ENCODE measurements at regions not wholly inside any gene's neighbourhood (a gene's known extent, or its start where the extent isn't known, plus 50 kb on each side); places are given as distances from the start of the nearest gene placed in this dataset.

DNA sequence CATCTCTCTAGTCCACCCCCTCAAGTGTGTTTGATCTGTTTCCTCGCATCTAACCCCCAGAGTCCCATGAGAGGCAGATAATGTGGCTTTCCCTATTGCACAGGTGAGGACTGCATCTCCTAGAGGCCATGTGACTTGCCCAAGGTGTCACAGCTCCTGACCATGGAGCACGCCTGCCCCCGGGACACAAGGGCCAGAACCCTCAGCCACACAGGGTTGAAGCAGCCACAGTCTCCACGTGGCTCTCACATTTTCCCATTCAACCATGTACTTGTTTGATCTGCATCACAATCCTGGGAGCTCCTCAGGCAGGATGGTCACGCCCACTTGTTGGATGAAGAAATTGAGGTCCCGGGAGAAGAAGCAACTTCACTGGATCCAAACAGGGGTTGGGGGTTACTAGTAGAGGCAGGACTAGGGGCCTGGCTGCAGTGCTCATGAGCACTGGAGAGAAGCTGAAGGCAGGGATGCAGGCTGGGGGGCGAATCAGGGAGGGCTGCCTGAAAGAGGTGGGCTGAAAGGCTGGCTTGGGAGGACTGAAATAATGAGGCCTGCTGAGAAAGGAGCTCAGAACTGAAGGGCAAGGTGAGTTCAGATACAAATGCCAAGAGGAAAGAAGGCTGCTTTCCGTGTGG is 207.9 kb downstream of the PTPRU start:
- no peaks in the 10 kb centered on the region for H3K79me2 ChIP-seq (ENCODE audit: insufficient read depth, low read length)
- H3K36me3 ChIP-seq (ENCODE audit: control insufficient read depth in 1 of 2, insufficient read depth in 2 of 2, low read length in 2 of 2): no peaks in the 10 kb centered on the region
- ATAC-seq (no peak), DNase-seq (ENCODE audit: low read depth, low spot score) (no peak)
- H3K9me3 ChIP-seq (ENCODE audit: control insufficient read depth in 1 of 2, insufficient read depth in 1 of 2, low read depth in 1 of 2, low read length in 2 of 2): no peaks in the 10 kb centered on the region
- intact Hi-C loops (cut with micrococcal nuclease): no loop called here
- ChIA-PET RAD21 (ENCODE audit: low non-redundant PET in 1 of 2, low total read pairs in 2 of 2, uncharacterized antibody in 2 of 2, unreplicated experiment in 2 of 2) (no interaction called here), POLR2A (no interaction called here), CTCF (no interaction called here)
- BruUV-seq (replicated peaks): no TSS peak
- H3K27me3 ChIP-seq (ENCODE audit: insufficient read depth, low read length): peaks cover 51% of the 10 kb centered on the region
- H3K4me2 ChIP-seq (ENCODE audit: low read length): no peak overlapping the region
- TF ChIP-seq ZNF274 (IDR thresholded peaks at IDR 0.05; ENCODE audit: low read depth, low read length) (no peak), JUND (IDR thresholded peaks at IDR 0.05) (no peak), ZFX (IDR thresholded peaks at IDR 0.05) (no peak), POLR2A (IDR thresholded peaks at IDR 0.05; ENCODE audit: borderline replicate concordance, extremely low read depth, insufficient read depth, insufficient read length) (no peak), SIN3A (IDR thresholded peaks at IDR 0.05; ENCODE audit: low read depth) (no peak), YY1 (IDR thresholded peaks at IDR 0.05; ENCODE audit: extremely low read depth, insufficient replicate concordance, low read depth, low read length) (no peak), CBX3 (IDR thresholded peaks at IDR 0.05; ENCODE audit: low read depth) (no peak), EZH2 (IDR thresholded peaks at IDR 0.05) (no peak), CEBPB (IDR thresholded peaks at IDR 0.05; ENCODE audit: low read depth) (no peak), EZH2phosphoT487 (IDR thresholded peaks at IDR 0.05; ENCODE audit: borderline replicate concordance) (no peak)
- TF ChIP-seq, protein P1, sequence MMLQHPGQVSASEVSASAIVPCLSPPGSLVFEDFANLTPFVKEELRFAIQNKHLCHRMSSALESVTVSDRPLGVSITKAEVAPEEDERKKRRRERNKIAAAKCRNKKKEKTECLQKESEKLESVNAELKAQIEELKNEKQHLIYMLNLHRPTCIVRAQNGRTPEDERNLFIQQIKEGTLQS (IDR thresholded peaks at IDR 0.05): no peak
- no peak overlapping the region for H2AFZ ChIP-seq (ENCODE audit: low read depth, low read length, poor library complexity, severe bottlenecking)
- H3K4me3 ChIP-seq (replicated peaks in 1 of 2; ENCODE audit: low read depth in 1 of 2, low read length in 2 of 2): no peak overlapping the region
- no peaks in the 10 kb centered on the region for H4K20me1 ChIP-seq (ENCODE audit: insufficient read depth)
- peaks cover 0 to 5% of the 10 kb centered on the region in 2 experiments; a peak in 2 of 4 replicates for H3K4me1 ChIP-seq (ENCODE audit: control insufficient read depth in 1 of 2, insufficient read depth in 2 of 2, low read length in 2 of 2)
- no peaks in the 10 kb centered on the region for H3K9me2 ChIP-seq (ENCODE audit: insufficient read depth)
- no peak overlapping the region for H3K9ac ChIP-seq (ENCODE audit: low read length)
- no peak overlapping the region for H3K27ac ChIP-seq (ENCODE audit: low read depth, low read length)

Measured in HCT116 (cell line).